Peyer's patch (tissue), 4 donors: ENCODE measurements at regions not wholly inside any gene's neighbourhood (a gene's known extent, or its start where the extent isn't known, plus 50 kb on each side); places are given as distances from the start of the nearest gene placed in this dataset.

Source experiments
- DNase-seq, 3 donors: peaks; one replicate each; pipeline ENCODE4 v3.0.0-alpha.2; 2017 to 2019
- H3K27ac ChIP-seq, 4 donors: fragments of 200-600 bp; sonication (generic); one replicate each; pipeline ENCODE4 v1.5.1; 2016 to 2019
- H3K27me3 ChIP-seq, 2 donors: fragments of 200-600 bp; sonication (generic); one replicate each; pipeline ENCODE4 v1.5.1; 2019
- H3K36me3 ChIP-seq, 3 donors: fragments of 200-600 bp; sonication (generic); one replicate each; pipeline ENCODE4 v1.5.1; 2016 to 2019
- H3K4me1 ChIP-seq, 4 donors: fragments of 200-600 bp; sonication (generic); one replicate each; pipeline ENCODE4 v1.5.1; 2016 to 2019
- H3K4me3 ChIP-seq, 4 donors: fragments of 200-600 bp; sonication (generic); 1 replicate in 3 of 4; 2 replicates in 1 of 4; pipeline ENCODE4 v1.5.1; 2016 to 2019; ENCODE audit warnings: mild to moderate bottlenecking in 1 of 4
- H3K9me3 ChIP-seq, 4 donors: fragments of 200-600 bp; sonication (generic); one replicate each; pipeline ENCODE4 v1.5.1; 2016 to 2019; ENCODE audit warnings: mild to moderate bottlenecking in 1 of 4
- POLR2A ChIP-seq, 2 donors: fragments of 450-650 bp; IDR thresholded peaks; one replicate each; pipeline ENCODE4 v1.5.1; 2017; ENCODE audit warnings: antibody characterized with exemption in 2 of 2, mild to moderate bottlenecking in 2 of 2, moderate library complexity in 2 of 2
- TF ChIP-seq, protein P1 (sequence below), 6 experiments: fragments of 450-650 bp in 4 of 6; fragments of 200-600 bp in 2 of 6; sonication (generic) in 1 of 6; IDR thresholded peaks; one replicate each; pipeline ENCODE4 v1.5.1; 2017 to 2019; ENCODE audit warnings: antibody characterized with exemption in 6 of 6, mild to moderate bottlenecking in 3 of 6, moderate library complexity in 1 of 6

- Histone ChIP-seq H3K36me3 (no peaks in the 10 kb centered on the region), H3K4me1 (peaks cover 0 to 3% (median 0%) of the 10 kb centered on the region in 4 donors), H3K9me3 (no peaks in the 10 kb centered on the region), H3K4me3 (no peak overlapping the region), H3K27ac (no peak overlapping the region), H3K27me3 (no peaks in the 10 kb centered on the region)
- TF ChIP-seq, protein P1, sequence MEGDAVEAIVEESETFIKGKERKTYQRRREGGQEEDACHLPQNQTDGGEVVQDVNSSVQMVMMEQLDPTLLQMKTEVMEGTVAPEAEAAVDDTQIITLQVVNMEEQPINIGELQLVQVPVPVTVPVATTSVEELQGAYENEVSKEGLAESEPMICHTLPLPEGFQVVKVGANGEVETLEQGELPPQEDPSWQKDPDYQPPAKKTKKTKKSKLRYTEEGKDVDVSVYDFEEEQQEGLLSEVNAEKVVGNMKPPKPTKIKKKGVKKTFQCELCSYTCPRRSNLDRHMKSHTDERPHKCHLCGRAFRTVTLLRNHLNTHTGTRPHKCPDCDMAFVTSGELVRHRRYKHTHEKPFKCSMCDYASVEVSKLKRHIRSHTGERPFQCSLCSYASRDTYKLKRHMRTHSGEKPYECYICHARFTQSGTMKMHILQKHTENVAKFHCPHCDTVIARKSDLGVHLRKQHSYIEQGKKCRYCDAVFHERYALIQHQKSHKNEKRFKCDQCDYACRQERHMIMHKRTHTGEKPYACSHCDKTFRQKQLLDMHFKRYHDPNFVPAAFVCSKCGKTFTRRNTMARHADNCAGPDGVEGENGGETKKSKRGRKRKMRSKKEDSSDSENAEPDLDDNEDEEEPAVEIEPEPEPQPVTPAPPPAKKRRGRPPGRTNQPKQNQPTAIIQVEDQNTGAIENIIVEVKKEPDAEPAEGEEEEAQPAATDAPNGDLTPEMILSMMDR (IDR thresholded peaks at IDR 0.05), result no peak
- TF ChIP-seq POLR2A (IDR thresholded peaks at IDR 0.05), result no peak
- DNase-seq, result no peak
Observed at GRCh38 chr1:222886878-222887351, 72.1 kb downstream of the DISP1 start.

DNA sequence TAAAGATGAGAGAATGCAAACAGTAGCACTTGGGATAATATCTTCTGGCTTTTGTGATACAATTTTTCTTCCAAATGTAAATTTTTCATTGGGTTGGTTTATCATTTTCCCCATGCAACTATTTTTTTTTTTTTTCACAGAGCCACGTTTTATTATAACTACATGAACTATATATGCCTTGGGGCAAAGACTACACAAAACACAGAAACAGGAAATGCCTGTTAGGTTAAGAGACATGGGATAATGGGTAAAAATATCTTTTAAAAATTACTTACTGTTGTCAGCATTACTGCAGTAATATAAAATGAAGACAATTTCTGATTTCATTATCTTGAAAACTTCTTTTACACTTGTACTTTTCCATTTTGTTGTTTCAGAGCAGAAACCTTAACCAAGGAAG is 74.6 kb downstream of the DISP1 start:
- Histone ChIP-seq H3K4me1 (peaks cover 0 to 5% (median 0%) of the 10 kb centered on the region in 4 donors), H3K27ac (no peak overlapping the region), H3K36me3 (no peaks in the 10 kb centered on the region), H3K4me3 (no peak overlapping the region), H3K9me3 (no peaks in the 10 kb centered on the region), H3K27me3 (no peaks in the 10 kb centered on the region)
- DNase-seq, result no peak
- no peak for TF ChIP-seq POLR2A (IDR thresholded peaks at IDR 0.05)
- TF ChIP-seq, protein P1 (IDR thresholded peaks at IDR 0.05), result no peak

- H3K9me3 ChIP-seq, result no peaks in the 10 kb centered on the region
- no peak overlapping the region for H3K27ac ChIP-seq
- H3K4me1 ChIP-seq, result peaks cover 0 to 5% (median 0%) of the 10 kb centered on the region in 4 donors
- H3K4me3 ChIP-seq, result no peak overlapping the region
- no peak for TF ChIP-seq POLR2A (IDR thresholded peaks at IDR 0.05)
- TF ChIP-seq, protein P1 (IDR thresholded peaks at IDR 0.05), result no peak
- DNase-seq, result no peak
- no peaks in the 10 kb centered on the region for H3K27me3 ChIP-seq
- H3K36me3 ChIP-seq, result no peaks in the 10 kb centered on the region
Observed at GRCh38 chr1:222890716-222891115, 75.9 kb downstream of the DISP1 start.

GRCh38 chr1:222891578-222891977 is 76.7 kb downstream of the DISP1 start:
- no peak for DNase-seq
- Histone ChIP-seq H3K27me3 (no peaks in the 10 kb centered on the region), H3K9me3 (no peaks in the 10 kb centered on the region), H3K36me3 (no peaks in the 10 kb centered on the region), H3K4me3 (no peak overlapping the region), H3K4me1 (peaks cover 0 to 8% (median 0%) of the 10 kb centered on the region in 4 donors), H3K27ac (no peak overlapping the region)
- TF ChIP-seq, protein P1 (IDR thresholded peaks at IDR 0.05), result no peak
- TF ChIP-seq POLR2A (IDR thresholded peaks at IDR 0.05), result no peak

- no peaks in the 10 kb centered on the region for H3K9me3 ChIP-seq
- H3K36me3 ChIP-seq, result no peaks in the 10 kb centered on the region
- no peak for DNase-seq
- no peak overlapping the region for H3K27ac ChIP-seq
- H3K4me3 ChIP-seq, result no peak overlapping the region
- no peak for TF ChIP-seq POLR2A (IDR thresholded peaks at IDR 0.05)
- TF ChIP-seq, protein P1 (IDR thresholded peaks at IDR 0.05), result no peak
- peaks cover 0 to 14% (median 0%) of the 10 kb centered on the region in 4 donors for H3K4me1 ChIP-seq
- H3K27me3 ChIP-seq, result no peaks in the 10 kb centered on the region
Observed at GRCh38 chr1:222892137-222892769, 77.4 kb downstream of the DISP1 start.
